Left lung (tissue), 4 donors: ENCODE measurements at regions not wholly inside any gene's neighbourhood (a gene's known extent, or its start where the extent isn't known, plus 50 kb on each side); places are given as distances from the start of the nearest gene placed in this dataset.

Experiments used
- ATAC-seq: fragments of 200-7000 bp; cut with Tn5 transposase; one replicate; pipeline ENCODE4 v1.9.1; 2020; ENCODE audit warnings: moderate library complexity
- DNase-seq, 4 donors: peaks; one replicate each; pipeline ENCODE4 v3.0.0-alpha.2; 2013 to 2020
- H3K27ac ChIP-seq, 2 donors: fragments of 200-600 bp; sonication (generic) in 1 of 2; one replicate each; pipeline versions ENCODE4 v1.5.0 to v1.8.0; 2020 to 2021
- H3K27me3 ChIP-seq, 2 donors: fragments of 200-600 bp; sonication (generic) in 1 of 2; one replicate each; pipeline versions ENCODE4 v1.5.0 to v1.8.0; 2020 to 2021
- H3K36me3 ChIP-seq, 2 donors: fragments of 200-600 bp; sonication (generic) in 1 of 2; one replicate each; pipeline versions ENCODE4 v1.5.0 to v1.8.0; 2020 to 2021
- H3K4me1 ChIP-seq, 2 donors: fragments of 200-600 bp; one replicate each; pipeline ENCODE4 v1.8.0; 2021
- H3K4me3 ChIP-seq, 2 donors: fragments of 200-600 bp; sonication (generic) in 1 of 2; one replicate each; pipeline versions ENCODE4 v1.5.0 to v1.8.0; 2020 to 2021; ENCODE audit warnings: mild to moderate bottlenecking in 1 of 2
- H3K9me3 ChIP-seq, 2 donors: fragments of 200-600 bp; sonication (generic) in 1 of 2; one replicate each; pipeline versions ENCODE4 v1.5.0 to v1.8.0; 2020 to 2021
- intact Hi-C, 2 donors: fragments of 100-400 bp; cut with DNase I; formaldehyde crosslinking; loops; one replicate each; pipeline versions ENCODE4 v1.11.2 to v1.14.2; 2022
- TF ChIP-seq, protein P1 (sequence below), 2 donors: fragments of 200-600 bp; sonication (generic) in 1 of 2; IDR thresholded peaks; one replicate each; pipeline versions ENCODE4 v1.5.0 to v1.8.0; 2021; ENCODE audit warnings: antibody characterized with exemption in 2 of 2
- donor health status: DM: no; HTN: yes; CAD: no.
- donor health status: DM: no; HTN: no; CAD: no.

GRCh38 chr5:166185185-166185584, 2106.3 kb upstream of the WWC1 start:
- intact Hi-C loops = no loop called here
- DNase-seq = no peak
- H3K27me3 ChIP-seq = no peaks in the 10 kb centered on the region
- H3K9me3 ChIP-seq = no peaks in the 10 kb centered on the region
- H3K27ac ChIP-seq = no peak overlapping the region
- no peak for ATAC-seq
- H3K4me3 ChIP-seq = no peak overlapping the region
- TF ChIP-seq, protein P1, sequence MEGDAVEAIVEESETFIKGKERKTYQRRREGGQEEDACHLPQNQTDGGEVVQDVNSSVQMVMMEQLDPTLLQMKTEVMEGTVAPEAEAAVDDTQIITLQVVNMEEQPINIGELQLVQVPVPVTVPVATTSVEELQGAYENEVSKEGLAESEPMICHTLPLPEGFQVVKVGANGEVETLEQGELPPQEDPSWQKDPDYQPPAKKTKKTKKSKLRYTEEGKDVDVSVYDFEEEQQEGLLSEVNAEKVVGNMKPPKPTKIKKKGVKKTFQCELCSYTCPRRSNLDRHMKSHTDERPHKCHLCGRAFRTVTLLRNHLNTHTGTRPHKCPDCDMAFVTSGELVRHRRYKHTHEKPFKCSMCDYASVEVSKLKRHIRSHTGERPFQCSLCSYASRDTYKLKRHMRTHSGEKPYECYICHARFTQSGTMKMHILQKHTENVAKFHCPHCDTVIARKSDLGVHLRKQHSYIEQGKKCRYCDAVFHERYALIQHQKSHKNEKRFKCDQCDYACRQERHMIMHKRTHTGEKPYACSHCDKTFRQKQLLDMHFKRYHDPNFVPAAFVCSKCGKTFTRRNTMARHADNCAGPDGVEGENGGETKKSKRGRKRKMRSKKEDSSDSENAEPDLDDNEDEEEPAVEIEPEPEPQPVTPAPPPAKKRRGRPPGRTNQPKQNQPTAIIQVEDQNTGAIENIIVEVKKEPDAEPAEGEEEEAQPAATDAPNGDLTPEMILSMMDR (IDR thresholded peaks at IDR 0.05) = no peak
- H3K4me1 ChIP-seq = no peaks in the 10 kb centered on the region
- no peaks in the 10 kb centered on the region for H3K36me3 ChIP-seq

DNA sequence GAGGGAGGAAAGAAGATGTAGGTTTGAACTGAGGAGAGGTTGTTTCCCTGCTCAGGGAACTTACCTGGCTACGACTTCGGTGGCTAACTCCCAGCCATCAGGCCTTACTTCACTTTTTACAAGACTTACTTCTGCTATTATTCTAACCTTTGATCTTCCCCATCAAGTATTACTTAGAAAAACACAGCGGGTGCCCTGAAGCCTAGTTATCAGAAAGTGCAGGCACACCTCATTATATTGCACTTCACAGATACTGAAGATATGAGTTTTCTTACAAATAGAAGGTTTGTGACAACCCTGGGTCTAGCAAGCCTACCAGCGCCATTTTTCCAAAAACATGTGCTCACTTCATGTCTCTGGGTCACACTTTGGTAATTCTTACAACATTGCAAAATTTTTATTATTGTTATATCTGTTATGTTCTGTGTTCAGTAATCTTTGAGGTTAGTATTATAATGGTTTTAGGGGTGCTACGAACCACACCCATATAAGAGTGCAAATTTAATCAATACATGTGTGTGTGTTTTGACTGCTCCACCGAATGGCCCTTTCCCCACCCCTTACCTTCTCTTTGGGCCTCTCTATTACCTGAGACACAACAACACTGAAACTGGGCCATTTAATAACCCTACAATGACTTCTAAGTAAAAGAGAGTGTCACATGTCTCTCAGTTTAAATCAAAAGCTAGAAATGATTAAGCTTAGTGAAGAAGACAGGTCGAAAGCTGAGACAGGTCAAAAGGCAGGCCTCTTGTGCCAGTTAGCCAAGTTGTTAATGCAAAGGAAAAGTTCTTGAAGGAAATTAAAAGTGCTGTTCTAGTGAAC, 2102.7 kb upstream of the WWC1 start:
- ATAC-seq (no peak), DNase-seq (no peak)
- no peak overlapping the region for H3K27ac ChIP-seq
- no peaks in the 10 kb centered on the region for H3K27me3 ChIP-seq
- no peak overlapping the region for H3K4me3 ChIP-seq
- H3K4me1 ChIP-seq = no peaks in the 10 kb centered on the region
- H3K36me3 ChIP-seq = no peaks in the 10 kb centered on the region
- intact Hi-C loops = no loop called here
- no peaks in the 10 kb centered on the region for H3K9me3 ChIP-seq
- TF ChIP-seq, protein P1 (IDR thresholded peaks at IDR 0.05) = no peak

DNA sequence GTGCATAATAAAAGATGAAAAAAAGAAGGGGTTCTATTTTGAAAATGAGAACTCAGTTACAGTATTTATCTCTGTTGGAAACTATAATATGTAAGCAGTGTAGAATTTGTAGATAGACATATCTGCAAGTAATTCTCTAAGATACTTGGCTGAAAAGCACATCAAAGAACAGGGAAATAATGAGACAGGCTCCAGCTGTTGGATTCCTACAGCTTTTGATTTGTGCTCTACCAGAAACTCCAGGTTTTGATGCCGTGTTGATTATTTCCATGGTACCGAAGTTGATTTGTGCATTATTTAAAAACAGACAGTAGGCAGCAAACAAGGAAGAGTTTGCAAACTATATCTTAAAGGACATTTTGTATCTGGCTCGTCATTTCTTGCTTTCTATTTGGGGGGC, 2098.7 kb upstream of the WWC1 start:
- Histone ChIP-seq H3K36me3 (no peaks in the 10 kb centered on the region), H3K9me3 (no peaks in the 10 kb centered on the region), H3K4me3 (no peak overlapping the region), H3K4me1 (no peaks in the 10 kb centered on the region), H3K27ac (no peak overlapping the region), H3K27me3 (no peaks in the 10 kb centered on the region)
- TF ChIP-seq, protein P1 (IDR thresholded peaks at IDR 0.05) = no peak
- ATAC-seq = no peak
- DNase-seq = no peak
- intact Hi-C loops = no loop called here

GRCh38 chr5:166195981-166196380, 2095.5 kb upstream of the WWC1 start:
- intact Hi-C loops = no loop called here
- TF ChIP-seq, protein P1 (IDR thresholded peaks at IDR 0.05) = no peak
- ATAC-seq (no peak), DNase-seq (no peak)
- Histone ChIP-seq H3K4me3 (no peak overlapping the region), H3K36me3 (no peaks in the 10 kb centered on the region), H3K9me3 (no peaks in the 10 kb centered on the region), H3K4me1 (no peaks in the 10 kb centered on the region), H3K27ac (no peak overlapping the region), H3K27me3 (no peaks in the 10 kb centered on the region)

- Histone ChIP-seq H3K27ac (no peak overlapping the region), H3K4me3 (no peak overlapping the region), H3K27me3 (no peaks in the 10 kb centered on the region), H3K9me3 (peaks cover 0 to 3% of the 10 kb centered on the region in 2 donors), H3K4me1 (no peaks in the 10 kb centered on the region), H3K36me3 (no peaks in the 10 kb centered on the region)
- TF ChIP-seq, protein P1 (IDR thresholded peaks at IDR 0.05) = no peak
- intact Hi-C loops = no loop called here
- DNase-seq (no peak), ATAC-seq (no peak)
Observed at GRCh38 chr5:166200532-166200931, 2090.9 kb upstream of the WWC1 start.
